IMR-90 (cell line): ENCODE measurements at regions not wholly inside any gene's neighbourhood (a gene's known extent, or its start where the extent isn't known, plus 50 kb on each side); places are given as distances from the start of the nearest gene placed in this dataset.

ENCODE experiments used
- ATAC-seq: fragments of 200-7000 bp; cut with Tn5 transposase; 2 replicates; pipeline ENCODE4 v1.9.1; 2020; ENCODE audit warnings: low read depth, mild to moderate bottlenecking, moderate library complexity
- BruUV-seq: library from RNA; stranded (reverse); fragments of 400-500 nt; replicated peaks from 2 replicates; lab custom pipeline; 2021; lab: Mats Ljungman, UMichigan
- CTCF ChIA-PET: fragments of 300-600 bp; formaldehyde crosslinking; extraction: SDS; loops from one replicate; lab custom pipeline; 2021; ENCODE audit warnings: antibody characterized with exemption; lab: Yijun Ruan, JAX
- POLR2A ChIA-PET: fragments of 300-600 bp; sonication (Branson Sonifier 250); formaldehyde crosslinking; loops from one replicate; lab custom pipeline; 2022; ENCODE audit warnings: antibody characterized with exemption; ENCODE audit not compliant: unreplicated experiment; lab: Charles Lee
- DNase-seq: peaks from one replicate; pipeline ENCODE4 v3.0.0; 2013
- H2AFZ ChIP-seq: replicated peaks from 2 replicates; pipeline ENCODE3; 2013; ENCODE audit warnings: low read length, mild to moderate bottlenecking; ENCODE audit not compliant: poor library complexity
- H2AK5ac ChIP-seq: 2 replicates; pipeline ENCODE4 v1.6.1; 2013; ENCODE audit warnings: low read depth, low read length, inconsistent platforms
- H2AK9ac ChIP-seq: replicated peaks from 2 replicates; pipeline ENCODE3; 2013; ENCODE audit warnings: mild to moderate bottlenecking, low read depth, low read length, moderate library complexity; ENCODE audit not compliant: poor library complexity
- H2BK120ac ChIP-seq: 2 replicates; pipeline ENCODE4 v1.6.1; 2013; ENCODE audit warnings: low read depth, low read length, inconsistent platforms
- H2BK15ac ChIP-seq: 3 replicates; pipeline ENCODE4 v1.6.1; 2013; ENCODE audit warnings: low read depth, low read length, inconsistent platforms
- H2BK20ac ChIP-seq: 2 replicates; pipeline ENCODE4 v1.6.1; 2013; ENCODE audit warnings: low read depth, mild to moderate bottlenecking, inconsistent platforms, low read length, moderate library complexity
- H2BK5ac ChIP-seq: 2 replicates; pipeline ENCODE4 v1.6.1; 2013; ENCODE audit warnings: mild to moderate bottlenecking, low read depth, low read length, inconsistent platforms; ENCODE audit not compliant: poor library complexity, severe bottlenecking
- H3K14ac ChIP-seq: replicated peaks from 2 replicates; pipeline ENCODE4 v1.6.1; 2013; ENCODE audit warnings: low read depth, low read length, inconsistent platforms
- H3K18ac ChIP-seq: 2 replicates; pipeline ENCODE4 v1.6.1; 2013; ENCODE audit warnings: low read depth, low read length, control low read depth
- H3K23ac ChIP-seq: 2 replicates; pipeline ENCODE4 v1.6.1; 2013; ENCODE audit warnings: low read depth, low read length, inconsistent platforms
- H3K27ac ChIP-seq: 2 replicates; pipeline ENCODE4 v1.5.1; 2013; ENCODE audit warnings: mild to moderate bottlenecking, control low read depth, low read length; ENCODE audit not compliant: insufficient read depth
- H3K27me3 ChIP-seq: 2 replicates; pipeline ENCODE4 v1.6.1; 2013; ENCODE audit warnings: low read length; ENCODE audit not compliant: control insufficient read depth, insufficient read depth
- H3K36me3 ChIP-seq: 2 replicates; pipeline ENCODE4 v1.6.1; 2013; ENCODE audit warnings: low read length, mixed read lengths; ENCODE audit not compliant: control insufficient read depth, insufficient read depth
- H3K4ac ChIP-seq: 2 replicates; pipeline ENCODE4 v1.6.1; 2013; ENCODE audit warnings: low read depth, low read length, inconsistent platforms
- H3K4me1 ChIP-seq: 2 replicates; pipeline ENCODE4 v1.6.1; 2013; ENCODE audit warnings: low read length, mixed read lengths; ENCODE audit not compliant: control insufficient read depth, insufficient read depth
- H3K4me2 ChIP-seq: 2 replicates; pipeline ENCODE4 v1.6.1; 2013; ENCODE audit warnings: low read depth, mild to moderate bottlenecking, control low read depth, low read length, moderate library complexity
- H3K4me3 ChIP-seq: 2 replicates; pipeline ENCODE4 v1.5.1; 2013; ENCODE audit warnings: low read depth, mild to moderate bottlenecking, control low read depth, low read length, moderate library complexity; ENCODE audit not compliant: insufficient read depth
- H3K56ac ChIP-seq: 2 replicates; pipeline ENCODE4 v1.6.1; 2013; ENCODE audit warnings: low read length, inconsistent platforms; ENCODE audit not compliant: insufficient read depth; ENCODE audit errors: extremely low read depth
- H3K79me1 ChIP-seq, 2 experiments: 2 replicates each; pipeline ENCODE4 v1.6.1; 2013; ENCODE audit warnings: low read length in 2 of 2, inconsistent platforms in 1 of 2, low read depth in 1 of 2
- H3K9ac ChIP-seq: 2 replicates; pipeline ENCODE4 v1.6.1; 2013; ENCODE audit warnings: low read depth, low read length, control low read depth
- H3K9me1 ChIP-seq: 2 replicates; pipeline ENCODE4 v1.6.1; 2013; ENCODE audit warnings: low read length, inconsistent platforms; ENCODE audit not compliant: insufficient read depth
- H3K9me3 ChIP-seq: 2 replicates; pipeline ENCODE4 v1.6.1; 2013; ENCODE audit warnings: low read length; ENCODE audit not compliant: control insufficient read depth, insufficient read depth
- H4K20me1 ChIP-seq: 2 replicates; pipeline ENCODE4 v1.6.1; 2013; ENCODE audit warnings: low read length, inconsistent platforms; ENCODE audit not compliant: insufficient read depth
- H4K5ac ChIP-seq: 2 replicates; pipeline ENCODE4 v1.6.1; 2013; ENCODE audit warnings: mild to moderate bottlenecking, low read depth, low read length, control low read depth
- H4K8ac ChIP-seq, 2 experiments: 2 replicates each; pipeline ENCODE4 v1.6.1; 2013; ENCODE audit warnings: low read depth in 2 of 2, low read length in 2 of 2, control low read depth in 1 of 2, inconsistent platforms in 1 of 2
- H4K91ac ChIP-seq: 2 replicates; pipeline ENCODE4 v1.6.1; 2013; ENCODE audit warnings: low read depth, low read length, inconsistent platforms; ENCODE audit not compliant: insufficient read depth
- CEBPB ChIP-seq: IDR thresholded peaks from 2 replicates; pipeline ENCODE4 v1.6.1; 2012; ENCODE audit warnings: low read depth, low read length, improper control_type of control experiment
- MXI1 ChIP-seq: IDR thresholded peaks from 2 replicates; pipeline ENCODE4 v1.6.1; 2012; ENCODE audit warnings: low read depth, mild to moderate bottlenecking, low read length, moderate library complexity, borderline replicate concordance
- NFE2L2 ChIP-seq: fragments of 150-350 bp; IDR thresholded peaks from 2 replicates; pipeline ENCODE4 v1.6.1; 2016; ENCODE audit warnings: low read depth, mild to moderate bottlenecking, low read length
- SMC3 ChIP-seq: fragments of 150-350 bp; IDR thresholded peaks from 2 replicates; pipeline ENCODE4 v1.6.1; 2016; ENCODE audit warnings: low read depth, mild to moderate bottlenecking, antibody characterized with exemption, low read length, moderate library complexity
- WGBS, 2 experiments: methylation state at CpG; one replicate each; pipeline versions ENCODE4 v1.1.5 to v1.1.7; 2013; ENCODE audit warnings: missing lambda C conversion rate in 2 of 2; ENCODE audit not compliant: insufficient read length in 1 of 2; ENCODE audit errors: extremely low coverage in 2 of 2; 5-methylcytosine and 5-hydroxymethylcytosine counted together
- dilution Hi-C: fragments of 300-500 bp; cut with HindIII; formaldehyde crosslinking; loops from one replicate; pipeline ENCODE4 v1.14.3; 2018; ENCODE audit warnings: low sequenced_read_pairs; ENCODE audit not compliant: unreplicated experiment
- in situ Hi-C: fragments of 300-500 bp; cut with MboI; formaldehyde crosslinking; loops from 3 replicates; pipeline ENCODE4 v1.14.3; 2019; ENCODE audit warnings: low sequenced_read_pairs, inconsistent platforms, mixed read lengths
- intact Hi-C: fragments of 100-400 bp; cut with micrococcal nuclease; formaldehyde crosslinking; loops from 2 replicates; pipeline ENCODE4 v1.10.0; 2022

DNA sequence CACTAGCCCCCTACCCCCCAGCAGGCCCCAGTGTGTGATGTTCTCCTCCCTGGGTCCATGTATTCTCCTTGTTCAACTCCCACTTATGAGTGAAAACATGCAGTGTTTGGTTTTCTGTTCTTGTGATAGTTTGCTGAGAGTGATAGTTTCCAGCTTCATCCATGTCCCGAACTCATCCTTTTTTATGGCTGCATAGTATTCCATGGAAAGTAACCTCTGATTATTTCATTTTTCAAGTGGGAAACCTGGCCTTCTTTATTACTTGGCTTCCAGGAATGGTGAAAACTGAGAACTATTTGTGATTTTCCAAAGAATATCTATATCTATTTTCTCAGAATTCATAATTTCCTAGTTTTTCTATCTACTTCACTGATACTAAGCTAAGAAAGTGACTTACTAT is 235.0 kb downstream of the MTERF1 start:
- intact Hi-C loops = no loop called here

More for the DNA sequence above, 235.0 kb downstream of the MTERF1 start:
- no peak overlapping the region for H3K4me3 ChIP-seq
- in situ Hi-C loops (no loop called here), dilution Hi-C loops (no loop called here)
- CTCF ChIA-PET = no interaction called here
- DNase-seq = no peak
- no peak overlapping the region for H2BK120ac ChIP-seq
- no peak overlapping the region for H2AK9ac ChIP-seq
- no peak overlapping the region for H3K18ac ChIP-seq
- no peak overlapping the region for H4K5ac ChIP-seq
- no peak for ATAC-seq
- no peaks in the 10 kb centered on the region for H3K9me3 ChIP-seq
- no peaks in the 10 kb centered on the region for H3K4me1 ChIP-seq
- no peak overlapping the region for H3K9ac ChIP-seq
- H3K14ac ChIP-seq = no peak overlapping the region
- no peaks in the 10 kb centered on the region for H3K79me1 ChIP-seq
- no peak overlapping the region for H2BK15ac ChIP-seq
- no peak overlapping the region for H4K8ac ChIP-seq
- H3K27ac ChIP-seq = no peak overlapping the region
- H4K20me1 ChIP-seq = no peaks in the 10 kb centered on the region
- H3K27me3 ChIP-seq = no peaks in the 10 kb centered on the region
- no peak overlapping the region for H3K4ac ChIP-seq
- H3K56ac ChIP-seq = no peak overlapping the region
- H3K4me2 ChIP-seq = no peak overlapping the region
- H3K9me1 ChIP-seq = no peaks in the 10 kb centered on the region
- H3K36me3 ChIP-seq = no peaks in the 10 kb centered on the region
- WGBS, 2 experiments = no CpG with 5 or more reads among the region's 1 CpG
- no peak overlapping the region for H3K23ac ChIP-seq
- no peak overlapping the region for H2AK5ac ChIP-seq
- TF ChIP-seq NFE2L2 (no peak), MXI1 (no peak), SMC3 (no peak), CEBPB (no peak)
- no peak overlapping the region for H2AFZ ChIP-seq
- H2BK20ac ChIP-seq = no peak overlapping the region
- H2BK5ac ChIP-seq = no peak overlapping the region
- POLR2A ChIA-PET = no interaction called here
- no peak overlapping the region for H4K91ac ChIP-seq
- no TSS peak for BruUV-seq
